Activated CD8-positive, alpha-beta memory T cell treated with anti-CD3 and anti-CD28 coated beads for 48 hours (primary cell): ENCODE measurements at regions not wholly inside any gene's neighbourhood (a gene's known extent, or its start where the extent isn't known, plus 50 kb on each side); places are given as distances from the start of the nearest gene placed in this dataset.

Experiments
- DNase-seq, 3 experiments: peaks; one replicate each; pipeline ENCODE4 v3.0.0-alpha.2; 2020; ENCODE audit warnings: low read depth in 2 of 3, low spot score in 2 of 3

- DNase-seq, result no peak
Observed at GRCh38 chr10:29021591-29021990, 267.3 kb upstream of the LYZL1 start.

- no peak for DNase-seq
Observed at GRCh38 chr10:29022513-29022912, 266.4 kb upstream of the LYZL1 start.

GRCh38 chr10:29023678-29024077 lies 265.2 kb upstream of the LYZL1 start:
- no peak for DNase-seq

GRCh38 chr10:29026065-29026797 lies 262.6 kb upstream of the LYZL1 start:
- DNase-seq, result no peak

- no peak for DNase-seq
Observed at GRCh38 chr10:29026802-29027580, 261.9 kb upstream of the LYZL1 start.

GRCh38 chr10:29028486-29028885 lies 260.4 kb upstream of the LYZL1 start:
- DNase-seq, result no peak

- no peak for DNase-seq
Observed at GRCh38 chr10:29030900-29031299, 258.0 kb upstream of the LYZL1 start.

- DNase-seq, result no peak
Observed at GRCh38 chr10:29032169-29032568, 256.7 kb upstream of the LYZL1 start.

- DNase-seq, result no peak
Observed at GRCh38 chr10:29033311-29033940, 255.4 kb upstream of the LYZL1 start.

GRCh38 chr10:29034592-29034991 lies 254.3 kb upstream of the LYZL1 start:
- no peak for DNase-seq

GRCh38 chr10:29035721-29036120 lies 253.1 kb upstream of the LYZL1 start:
- no peak for DNase-seq

- no peak for DNase-seq
Observed at GRCh38 chr10:29037348-29038113, 251.3 kb upstream of the LYZL1 start.

- no peak for DNase-seq
Observed at GRCh38 chr10:29039091-29039490, 249.8 kb upstream of the LYZL1 start.

- DNase-seq, result no peak
Observed at GRCh38 chr10:29039677-29040189, 249.1 kb upstream of the LYZL1 start.

GRCh38 chr10:29041616-29042015 lies 247.3 kb upstream of the LYZL1 start:
- DNase-seq, result no peak

GRCh38 chr10:29048506-29048905 lies 240.4 kb upstream of the LYZL1 start:
- no peak for DNase-seq

- no peak for DNase-seq
Observed at GRCh38 chr10:29050081-29050480, 238.8 kb upstream of the LYZL1 start.

GRCh38 chr10:29055101-29055500 lies 233.8 kb upstream of the LYZL1 start:
- DNase-seq, result no peak

- DNase-seq, result no peak
Observed at GRCh38 chr10:29056729-29057128, 232.1 kb upstream of the LYZL1 start.

- no peak for DNase-seq
Observed at GRCh38 chr10:29057822-29058331, 231.0 kb upstream of the LYZL1 start.
